Mesendoderm (in vitro differentiated cells): ENCODE measurements at regions not wholly inside any gene's neighbourhood (a gene's known extent, or its start where the extent isn't known, plus 50 kb on each side); places are given as distances from the start of the nearest gene placed in this dataset.

Experiments used
- DNase-seq: peaks from one replicate; pipeline ENCODE4 v3.0.0; 2013
- H2AK5ac ChIP-seq: 2 replicates; pipeline ENCODE4 v1.6.1; 2013; ENCODE audit warnings: low read length, inconsistent platforms
- H2BK120ac ChIP-seq: 2 replicates; pipeline ENCODE4 v1.6.1; 2013; ENCODE audit warnings: low read depth, mild to moderate bottlenecking, low read length, moderate library complexity, mixed read lengths
- H2BK15ac ChIP-seq: replicated peaks from 2 replicates; pipeline ENCODE4 v1.6.1; 2013; ENCODE audit warnings: low read depth, mild to moderate bottlenecking, moderate library complexity
- H2BK5ac ChIP-seq: 2 replicates; pipeline ENCODE4 v1.6.1; 2013; ENCODE audit warnings: low read length, inconsistent platforms
- H3K18ac ChIP-seq: 2 replicates; pipeline ENCODE4 v1.6.1; 2013; ENCODE audit warnings: mild to moderate bottlenecking, low read length, mixed read lengths
- H3K23ac ChIP-seq: one replicate; pipeline ENCODE4 v1.6.1; 2013; ENCODE audit warnings: low read length
- H3K27ac ChIP-seq: 2 replicates; pipeline ENCODE4 v1.5.1; 2013; ENCODE audit warnings: low read depth, mild to moderate bottlenecking, inconsistent platforms, low read length, moderate library complexity
- H3K27me3 ChIP-seq: 2 replicates; pipeline ENCODE4 v1.6.1; 2013; ENCODE audit warnings: low read length, control low read depth, mild to moderate bottlenecking, inconsistent platforms; ENCODE audit not compliant: insufficient read depth, poor library complexity
- H3K36me3 ChIP-seq: 2 replicates; pipeline ENCODE4 v1.6.1; 2013; ENCODE audit warnings: low read length, inconsistent platforms; ENCODE audit not compliant: control insufficient read depth, insufficient read depth
- H3K4ac ChIP-seq: one replicate; pipeline ENCODE4 v1.6.1; 2013; ENCODE audit warnings: low read depth, mild to moderate bottlenecking, low read length, moderate library complexity
- H3K4me1 ChIP-seq: 2 replicates; pipeline ENCODE4 v1.6.1; 2013; ENCODE audit warnings: low read depth, low read length, inconsistent platforms; ENCODE audit not compliant: control insufficient read depth
- H3K4me2 ChIP-seq: 2 replicates; pipeline ENCODE4 v1.6.1; 2013; ENCODE audit warnings: low read length
- H3K4me3 ChIP-seq: 2 replicates; pipeline ENCODE4 v1.5.1; 2013; ENCODE audit warnings: mild to moderate bottlenecking, low read length
- H3K56ac ChIP-seq: one replicate; pipeline ENCODE4 v1.6.1; 2013; ENCODE audit warnings: low read length
- H3K79me1 ChIP-seq: 2 replicates; pipeline ENCODE4 v1.6.1; 2013; ENCODE audit warnings: low read length, inconsistent platforms
- H3K79me2 ChIP-seq: 2 replicates; pipeline ENCODE4 v1.6.1; 2013; ENCODE audit warnings: mild to moderate bottlenecking, low read length; ENCODE audit not compliant: control insufficient read depth, insufficient read depth
- H3K9ac ChIP-seq: 2 replicates; pipeline ENCODE4 v1.6.1; 2013; ENCODE audit warnings: low read length, inconsistent platforms
- H4K5ac ChIP-seq: one replicate; pipeline ENCODE4 v1.6.1; 2013; ENCODE audit warnings: low read length
- H4K8ac ChIP-seq: one replicate; pipeline ENCODE4 v1.6.1; 2013; ENCODE audit warnings: low read depth, mild to moderate bottlenecking, control low read depth, low read length, moderate library complexity
- WGBS: extraction: QIAGEN DNeasy Blood & Tissue Kit; methylation state at CpG from one replicate; pipeline ENCODE4 v1.1.7; 2013; ENCODE audit warnings: low lambda C conversion rate, missing lambda C conversion rate; ENCODE audit not compliant: insufficient coverage; ENCODE audit errors: extremely low coverage; 5-methylcytosine and 5-hydroxymethylcytosine counted together

DNA sequence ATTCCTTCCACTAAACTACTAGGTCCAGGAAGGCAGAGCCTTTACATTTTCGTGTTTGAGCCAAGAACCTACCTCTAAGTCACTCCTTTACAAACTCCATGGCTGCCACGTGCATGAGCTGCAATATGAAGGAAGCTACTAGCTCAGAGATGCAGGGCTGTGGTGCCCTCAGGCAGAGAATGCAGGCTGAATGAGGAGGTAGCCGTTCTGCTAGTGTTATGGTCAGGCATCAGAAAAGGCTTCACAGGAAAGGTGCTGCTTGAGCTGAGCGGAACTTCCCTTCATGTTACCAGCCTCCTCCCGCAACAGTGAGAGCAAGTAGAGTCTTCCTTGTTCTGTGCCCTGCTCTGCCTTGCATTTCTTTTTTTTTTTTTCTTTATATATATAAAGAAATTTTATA is 148.3 kb upstream of the PACRGL start:
- H3K79me2 ChIP-seq, result no peaks in the 10 kb centered on the region
- no peak overlapping the region for H2BK5ac ChIP-seq
- H3K56ac ChIP-seq, result no peak overlapping the region
- H3K4me3 ChIP-seq, result no peak overlapping the region
- no peak overlapping the region for H2BK120ac ChIP-seq
- H3K18ac ChIP-seq, result no peak overlapping the region
- H3K23ac ChIP-seq, result no peak overlapping the region
- no peak overlapping the region for H3K27ac ChIP-seq
- no CpG with 5 or more reads among the region's 5 CpGs for WGBS
- H3K36me3 ChIP-seq, result no peaks in the 10 kb centered on the region
- DNase-seq, result no peak
- no peak overlapping the region for H3K4ac ChIP-seq
- no peaks in the 10 kb centered on the region for H3K79me1 ChIP-seq
- no peaks in the 10 kb centered on the region for H3K27me3 ChIP-seq
- no peaks in the 10 kb centered on the region for H3K4me1 ChIP-seq
- no peak overlapping the region for H3K9ac ChIP-seq
- no peak overlapping the region for H3K4me2 ChIP-seq
- H4K5ac ChIP-seq, result no peak overlapping the region
- H4K8ac ChIP-seq, result no peak overlapping the region
- no peak overlapping the region for H2BK15ac ChIP-seq
- no peak overlapping the region for H2AK5ac ChIP-seq

DNA sequence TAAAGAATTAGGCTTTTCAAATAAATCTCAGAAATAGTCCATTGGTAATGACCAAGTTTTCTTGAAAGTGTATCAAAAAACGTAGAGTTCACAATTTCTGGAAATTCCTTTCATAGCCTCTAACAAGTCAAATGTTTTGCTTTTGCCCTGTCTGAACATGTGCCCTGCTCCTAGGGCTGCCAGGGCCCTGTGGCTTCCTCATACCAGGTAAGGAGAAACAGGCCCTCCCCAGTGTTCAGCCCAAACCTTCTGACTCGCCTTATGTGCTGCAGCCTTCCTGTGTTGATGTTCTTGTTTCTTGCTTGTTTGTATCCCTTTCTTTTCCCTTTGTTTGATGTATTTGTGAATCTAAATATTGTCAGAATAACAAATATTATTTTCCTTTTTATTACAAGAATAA is 146.1 kb upstream of the PACRGL start:
- Histone ChIP-seq H3K79me1 (no peaks in the 10 kb centered on the region), H2AK5ac (no peak overlapping the region), H3K4me3 (no peak overlapping the region), H2BK15ac (no peak overlapping the region), H3K27ac (no peak overlapping the region), H3K4me1 (no peaks in the 10 kb centered on the region), H3K4me2 (no peak overlapping the region), H4K8ac (no peak overlapping the region), H3K27me3 (no peaks in the 10 kb centered on the region), H4K5ac (no peak overlapping the region), H3K56ac (no peak overlapping the region), H2BK120ac (no peak overlapping the region), H3K23ac (no peak overlapping the region), H3K36me3 (no peaks in the 10 kb centered on the region), H3K4ac (no peak overlapping the region), H3K79me2 (no peaks in the 10 kb centered on the region), H2BK5ac (no peak overlapping the region), H3K18ac (no peak overlapping the region), H3K9ac (no peak overlapping the region)
- DNase-seq, result no peak
- WGBS, result no CpG with 5 or more reads among the region's 2 CpGs

- H4K5ac ChIP-seq, result no peak overlapping the region
- no peak overlapping the region for H3K4me2 ChIP-seq
- H2BK120ac ChIP-seq, result no peak overlapping the region
- no peak overlapping the region for H2BK5ac ChIP-seq
- H3K9ac ChIP-seq, result no peak overlapping the region
- H3K4me1 ChIP-seq, result no peaks in the 10 kb centered on the region
- no peak overlapping the region for H3K56ac ChIP-seq
- no peak overlapping the region for H3K18ac ChIP-seq
- no peak overlapping the region for H3K4me3 ChIP-seq
- H3K4ac ChIP-seq, result no peak overlapping the region
- H3K23ac ChIP-seq, result no peak overlapping the region
- no peak overlapping the region for H3K27ac ChIP-seq
- H3K79me1 ChIP-seq, result no peaks in the 10 kb centered on the region
- no CpG with 5 or more reads among the region's 7 CpGs for WGBS
- no peak overlapping the region for H4K8ac ChIP-seq
- no peaks in the 10 kb centered on the region for H3K36me3 ChIP-seq
- DNase-seq, result no peak
- no peak overlapping the region for H2BK15ac ChIP-seq
- H2AK5ac ChIP-seq, result no peak overlapping the region
- H3K79me2 ChIP-seq, result no peaks in the 10 kb centered on the region
- H3K27me3 ChIP-seq, result no peaks in the 10 kb centered on the region
Observed at GRCh38 chr4:20565075-20565721, 135.1 kb upstream of the PACRGL start.

DNA sequence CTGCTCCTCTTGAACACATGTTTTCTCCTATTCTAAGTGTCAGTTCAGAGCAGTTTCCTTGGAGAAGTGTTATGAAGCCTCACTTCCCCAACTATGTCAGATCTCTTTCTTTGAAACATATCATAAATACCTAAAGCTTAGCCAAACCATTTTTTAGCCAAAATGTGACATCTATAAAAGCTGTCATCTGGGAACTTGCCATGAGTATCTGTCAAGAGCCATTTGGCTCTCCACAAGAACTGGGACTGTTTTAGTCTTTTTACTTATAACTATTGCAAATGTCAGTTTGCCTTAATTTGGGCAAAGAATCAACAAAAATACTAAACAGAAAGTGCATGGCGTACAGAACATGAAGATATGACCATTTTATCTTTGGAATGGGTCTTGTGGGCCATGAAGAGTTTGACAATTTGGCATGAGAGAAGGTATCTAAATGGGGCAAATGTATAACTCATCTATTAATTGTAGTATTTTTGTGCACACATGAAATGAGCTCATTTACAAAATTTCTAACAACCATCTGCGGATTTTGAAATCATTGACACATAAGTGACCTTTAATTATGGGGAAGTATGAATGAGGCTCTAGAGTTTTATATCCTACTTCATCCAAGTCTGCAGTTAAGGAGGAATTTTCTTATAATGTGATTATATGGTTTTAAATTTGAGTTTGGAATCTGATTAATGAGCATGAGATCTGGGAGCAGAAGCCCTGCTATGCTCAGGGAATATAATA is 129.1 kb upstream of the PACRGL start:
- Histone ChIP-seq H3K4me1 (no peaks in the 10 kb centered on the region), H3K56ac (no peak overlapping the region), H3K4me3 (no peak overlapping the region), H3K27ac (no peak overlapping the region), H3K36me3 (no peaks in the 10 kb centered on the region), H3K9ac (no peak overlapping the region), H4K5ac (no peak overlapping the region), H2BK15ac (no peak overlapping the region), H3K4me2 (no peak overlapping the region), H3K18ac (no peak overlapping the region), H3K79me1 (no peaks in the 10 kb centered on the region), H2BK5ac (no peak overlapping the region), H3K23ac (no peak overlapping the region), H2BK120ac (no peak overlapping the region), H3K79me2 (no peaks in the 10 kb centered on the region), H2AK5ac (no peak overlapping the region), H3K4ac (no peak overlapping the region), H3K27me3 (no peaks in the 10 kb centered on the region), H4K8ac (no peak overlapping the region)
- WGBS, result no CpG with 5 or more reads among the region's 2 CpGs
- no peak for DNase-seq

GRCh38 chr4:20572976-20573375 is 127.3 kb upstream of the PACRGL start:
- H3K4me1 ChIP-seq, result no peaks in the 10 kb centered on the region

More at GRCh38 chr4:20572976-20573375, 127.3 kb upstream of the PACRGL start:
- Histone ChIP-seq H3K27me3 (no peaks in the 10 kb centered on the region), H3K36me3 (no peaks in the 10 kb centered on the region), H2BK15ac (no peak overlapping the region), H3K4ac (no peak overlapping the region), H3K4me3 (no peak overlapping the region), H3K56ac (no peak overlapping the region), H3K23ac (no peak overlapping the region), H2AK5ac (no peak overlapping the region), H2BK5ac (no peak overlapping the region), H3K9ac (no peak overlapping the region), H2BK120ac (no peak overlapping the region), H4K5ac (no peak overlapping the region), H3K27ac (no peak overlapping the region), H3K18ac (no peak overlapping the region), H3K79me1 (no peaks in the 10 kb centered on the region), H3K4me2 (no peak overlapping the region), H4K8ac (no peak overlapping the region), H3K79me2 (no peaks in the 10 kb centered on the region)
- DNase-seq, result no peak
- WGBS, result no CpG with 5 or more reads among the region's 8 CpGs
